GM12891 (cell line): ENCODE measurements at regions not wholly inside any gene's neighbourhood (a gene's known extent, or its start where the extent isn't known, plus 50 kb on each side); places are given as distances from the start of the nearest gene placed in this dataset.

Source experiments
- DNase-seq: peaks from one replicate; pipeline ENCODE4 v3.0.0; 2011; ENCODE audit warnings: low spot score; ENCODE audit not compliant: insufficient read length
- FAIRE-seq: peaks from 2 replicates; lab custom pipeline; 2011; peaks lifted over from hg19 to GRCh38; lab: Jason Lieb, UNC
- PAX5 ChIP-seq: IDR thresholded peaks from 2 replicates; pipeline ENCODE4 v1.6.1; 2011; ENCODE audit warnings: low read length, moderate library complexity, mild to moderate bottlenecking; ENCODE audit not compliant: insufficient read depth, severe bottlenecking
- POLR2A ChIP-seq: IDR thresholded peaks from 2 replicates; pipeline ENCODE4 v1.6.1; 2011; ENCODE audit warnings: low read depth, low read length, control low read depth
- POLR2AphosphoS5 ChIP-seq: IDR thresholded peaks from 2 replicates; pipeline ENCODE4 v1.6.1; 2011; ENCODE audit warnings: low read depth, low read length, control low read depth
- POU2F2 ChIP-seq: IDR thresholded peaks from 2 replicates; pipeline ENCODE4 v1.6.1; 2011; ENCODE audit warnings: low read depth, mild to moderate bottlenecking, control low read depth, low read length, moderate library complexity
- SPI1 ChIP-seq: IDR thresholded peaks from 2 replicates; pipeline ENCODE4 v1.6.1; 2011; ENCODE audit warnings: low read depth, low read length, control low read depth
- TAF1 ChIP-seq: IDR thresholded peaks from 2 replicates; pipeline ENCODE4 v1.6.1; 2011; ENCODE audit warnings: low read depth, low read length, control low read depth

DNA sequence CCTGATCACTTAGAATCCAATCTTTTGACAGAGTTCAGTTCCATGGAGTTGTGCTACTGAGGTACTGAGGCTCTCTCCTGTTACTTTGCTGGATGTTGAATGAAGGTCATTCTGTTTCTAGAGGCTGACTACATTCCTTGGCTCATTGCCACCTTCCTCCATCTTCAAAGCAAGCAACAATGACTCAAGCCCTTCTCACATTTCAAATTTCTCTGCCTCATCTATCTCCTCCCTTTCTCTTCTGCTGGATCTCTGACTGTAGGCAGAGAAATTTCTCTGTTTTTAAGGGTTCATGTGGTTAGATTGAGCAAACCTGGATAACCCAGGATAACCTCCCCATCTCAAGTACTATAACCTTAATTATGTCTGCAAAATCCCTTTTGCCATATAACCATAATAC lies 775.4 kb downstream of the STPG2 start:
- DNase-seq (no peak), FAIRE-seq (no peak)
- no peak for TF ChIP-seq TAF1
- TF ChIP-seq PAX5, result no peak
- no peak for TF ChIP-seq SPI1
- TF ChIP-seq POLR2A, result no peak
- no peak for TF ChIP-seq POU2F2
- TF ChIP-seq POLR2AphosphoS5, result no peak

GRCh38 chr4:97370568-97370967 lies 772.7 kb downstream of the STPG2 start:
- FAIRE-seq, result no peak
- TF ChIP-seq POLR2AphosphoS5 (no peak), TAF1 (no peak), POLR2A (no peak), PAX5 (no peak), POU2F2 (no peak), SPI1 (no peak)
- DNase-seq, result no peak

DNA sequence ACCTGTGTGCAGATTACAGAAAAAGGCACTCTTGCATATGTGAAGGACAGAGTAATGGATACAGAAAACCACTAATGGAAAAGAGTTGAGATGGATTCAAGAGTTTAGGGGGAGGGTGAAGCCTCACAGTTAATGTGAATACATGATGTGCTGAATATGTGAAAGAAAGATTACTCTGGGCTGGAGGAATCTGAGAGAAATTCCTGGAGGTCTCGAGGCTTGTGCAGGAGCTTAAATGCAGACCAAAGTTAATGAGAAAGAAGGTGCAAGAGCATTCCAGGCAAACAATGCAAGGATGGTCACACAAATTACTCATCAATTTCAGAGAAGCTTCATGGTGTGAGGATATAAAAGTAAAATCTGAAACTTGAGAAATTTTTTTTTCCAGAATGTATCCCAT lies 768.8 kb downstream of the STPG2 start:
- FAIRE-seq (no peak), DNase-seq (no peak)
- TF ChIP-seq POLR2AphosphoS5, result no peak
- no peak for TF ChIP-seq SPI1

DNA sequence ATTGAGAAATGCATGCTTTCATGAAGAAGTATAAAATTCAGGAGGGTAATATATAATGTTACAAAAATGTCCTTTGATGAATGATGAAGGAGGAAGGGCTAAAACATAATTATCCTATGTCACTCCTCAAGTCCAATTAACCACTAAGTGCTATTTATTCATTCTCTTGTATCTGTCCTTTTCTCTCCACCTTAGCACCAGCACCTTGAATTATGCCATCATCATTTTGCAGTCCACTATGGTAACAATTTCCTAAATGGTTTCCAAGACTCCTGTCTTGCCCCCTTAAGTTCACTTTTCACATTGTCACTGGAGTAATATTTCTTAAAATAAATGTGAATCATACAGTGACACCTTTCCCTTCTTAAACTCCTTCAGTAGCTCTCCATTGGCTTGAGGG lies 756.3 kb downstream of the STPG2 start:
- DNase-seq (no peak), FAIRE-seq (no peak)
- no peak for TF ChIP-seq TAF1
- TF ChIP-seq POLR2A, result no peak
- TF ChIP-seq SPI1, result no peak
- no peak for TF ChIP-seq POU2F2
- TF ChIP-seq PAX5, result no peak
- no peak for TF ChIP-seq POLR2AphosphoS5

- TF ChIP-seq SPI1 (no peak), POU2F2 (no peak), POLR2A (no peak), TAF1 (no peak), POLR2AphosphoS5 (no peak), PAX5 (no peak)
- DNase-seq, result no peak
- no peak for FAIRE-seq
Observed at GRCh38 chr4:97394653-97395052, 748.6 kb downstream of the STPG2 start.

DNA sequence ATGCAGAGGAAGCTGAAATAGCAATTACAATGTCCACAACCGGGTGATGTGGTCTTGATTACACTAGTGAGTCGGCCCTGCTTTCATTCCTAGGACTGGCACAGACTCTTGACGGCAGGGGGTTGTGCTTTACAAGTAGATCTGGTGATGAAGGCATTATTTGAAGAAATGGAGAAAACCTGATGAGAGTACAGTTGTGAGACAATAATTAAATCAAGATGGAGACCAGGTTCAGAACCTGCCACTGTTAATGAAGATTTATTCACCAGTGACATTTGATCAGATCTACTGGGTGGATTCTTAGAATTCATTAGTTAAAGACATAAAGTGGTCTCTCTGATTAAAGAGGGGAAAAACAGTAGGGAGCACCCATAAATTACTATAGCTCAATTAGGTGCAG lies 747.2 kb downstream of the STPG2 start:
- DNase-seq (no peak), FAIRE-seq (no peak)
- no peak for TF ChIP-seq POLR2AphosphoS5
- no peak for TF ChIP-seq TAF1
- no peak for TF ChIP-seq PAX5
- TF ChIP-seq SPI1, result no peak
- no peak for TF ChIP-seq POU2F2
- no peak for TF ChIP-seq POLR2A

DNA sequence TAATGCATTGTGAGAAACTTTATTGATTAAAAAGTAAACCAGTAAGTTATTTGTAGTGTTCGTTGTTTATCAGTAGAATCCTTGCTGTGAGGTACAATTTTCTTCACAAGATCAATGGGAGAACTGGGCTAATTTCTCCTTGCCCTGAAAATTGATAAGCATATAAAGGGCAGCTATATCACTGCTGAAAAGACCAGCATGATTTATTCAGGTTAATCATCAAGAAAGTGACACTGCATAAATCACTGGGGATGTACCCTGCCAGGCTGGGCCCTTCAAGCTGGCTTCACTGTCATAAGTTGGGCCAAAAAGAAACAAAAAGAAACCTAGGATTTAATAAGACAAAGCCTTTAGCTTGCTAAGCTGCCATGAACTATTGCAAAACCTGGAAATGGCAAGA lies 746.7 kb downstream of the STPG2 start:
- TF ChIP-seq TAF1, result no peak
- DNase-seq, result no peak
- FAIRE-seq, result no peak

- no peak for TF ChIP-seq POLR2A
- TF ChIP-seq TAF1, result no peak
- TF ChIP-seq POU2F2, result no peak
- TF ChIP-seq PAX5, result no peak
- no peak for FAIRE-seq
- no peak for DNase-seq
Observed at GRCh38 chr4:97404876-97405523, 738.3 kb downstream of the STPG2 start.

GRCh38 chr4:97411356-97411755 lies 731.9 kb downstream of the STPG2 start:
- TF ChIP-seq POU2F2 (no peak), POLR2A (no peak), POLR2AphosphoS5 (no peak), PAX5 (no peak), SPI1 (no peak), TAF1 (no peak)
- no peak for FAIRE-seq
- no peak for DNase-seq

- DNase-seq (no peak), FAIRE-seq (no peak)
- no peak for TF ChIP-seq POLR2AphosphoS5
- TF ChIP-seq TAF1, result no peak
- TF ChIP-seq POU2F2, result no peak
- TF ChIP-seq SPI1, result no peak
- TF ChIP-seq POLR2A, result no peak
- no peak for TF ChIP-seq PAX5
Observed at GRCh38 chr4:97412331-97412730, 730.9 kb downstream of the STPG2 start.

DNA sequence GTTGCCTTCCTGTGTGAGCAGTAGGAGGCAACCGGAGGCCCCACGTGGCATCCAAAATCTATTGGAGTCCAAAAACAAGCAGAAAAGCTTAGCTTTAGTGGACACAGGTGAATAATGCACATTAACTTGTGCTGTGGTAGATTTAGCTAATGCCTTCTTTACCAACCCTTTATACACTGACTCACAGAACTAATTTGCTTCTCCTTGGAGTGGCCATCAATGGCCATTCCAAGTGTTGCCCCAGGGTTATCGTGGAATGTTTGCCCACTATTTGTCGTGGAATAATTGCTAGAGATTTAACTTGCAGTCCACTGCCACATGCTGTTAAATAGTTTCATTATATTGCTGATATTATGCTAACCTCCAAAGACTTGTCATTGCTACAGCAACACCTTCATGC lies 729.1 kb downstream of the STPG2 start:
- TF ChIP-seq SPI1 (no peak), PAX5 (no peak), POLR2AphosphoS5 (no peak), POLR2A (no peak), TAF1 (no peak), POU2F2 (no peak)
- FAIRE-seq, result no peak

More for the DNA sequence above, 729.1 kb downstream of the STPG2 start:
- DNase-seq, result no peak
